22Rv1 (cell line): ENCODE measurements at regions not wholly inside any gene's neighbourhood (a gene's known extent, or its start where the extent isn't known, plus 50 kb on each side); places are given as distances from the start of the nearest gene placed in this dataset.

ENCODE experiments used
- ZFX ChIP-seq: fragments of 450-650 bp; IDR thresholded peaks from 2 replicates; pipeline ENCODE4 v1.6.1; 2017; ENCODE audit warnings: antibody characterized with exemption, borderline replicate concordance
- TF ChIP-seq, protein P1 (sequence below): fragments of 450-650 bp; IDR thresholded peaks from 2 replicates; pipeline ENCODE4 v1.5.1; 2017; ENCODE audit warnings: mild to moderate bottlenecking

DNA sequence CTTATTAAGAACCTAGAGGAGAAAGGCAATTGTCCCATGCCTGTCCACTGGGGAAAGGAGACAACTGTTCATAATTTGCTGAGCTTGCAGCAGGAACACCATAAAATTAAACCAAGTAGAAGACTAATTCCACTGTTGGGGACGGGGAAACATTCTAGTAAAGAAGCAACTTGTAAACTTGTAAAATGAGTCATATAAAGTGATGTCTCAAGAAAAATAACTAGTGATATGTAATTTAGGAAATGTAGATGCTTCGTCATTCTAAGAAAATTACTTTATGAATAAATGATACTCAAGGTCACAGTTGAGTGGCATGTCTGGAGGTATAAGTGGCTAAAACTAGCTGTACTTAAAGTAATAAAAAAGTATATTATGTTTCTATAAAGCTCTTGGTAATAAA, 121.2 kb upstream of the MID1 start:
- TF ChIP-seq, protein P1, sequence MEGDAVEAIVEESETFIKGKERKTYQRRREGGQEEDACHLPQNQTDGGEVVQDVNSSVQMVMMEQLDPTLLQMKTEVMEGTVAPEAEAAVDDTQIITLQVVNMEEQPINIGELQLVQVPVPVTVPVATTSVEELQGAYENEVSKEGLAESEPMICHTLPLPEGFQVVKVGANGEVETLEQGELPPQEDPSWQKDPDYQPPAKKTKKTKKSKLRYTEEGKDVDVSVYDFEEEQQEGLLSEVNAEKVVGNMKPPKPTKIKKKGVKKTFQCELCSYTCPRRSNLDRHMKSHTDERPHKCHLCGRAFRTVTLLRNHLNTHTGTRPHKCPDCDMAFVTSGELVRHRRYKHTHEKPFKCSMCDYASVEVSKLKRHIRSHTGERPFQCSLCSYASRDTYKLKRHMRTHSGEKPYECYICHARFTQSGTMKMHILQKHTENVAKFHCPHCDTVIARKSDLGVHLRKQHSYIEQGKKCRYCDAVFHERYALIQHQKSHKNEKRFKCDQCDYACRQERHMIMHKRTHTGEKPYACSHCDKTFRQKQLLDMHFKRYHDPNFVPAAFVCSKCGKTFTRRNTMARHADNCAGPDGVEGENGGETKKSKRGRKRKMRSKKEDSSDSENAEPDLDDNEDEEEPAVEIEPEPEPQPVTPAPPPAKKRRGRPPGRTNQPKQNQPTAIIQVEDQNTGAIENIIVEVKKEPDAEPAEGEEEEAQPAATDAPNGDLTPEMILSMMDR = no peak
- TF ChIP-seq ZFX = no peak
